22Rv1 (cell line): ENCODE measurements at regions not wholly inside any gene's neighbourhood (a gene's known extent, or its start where the extent isn't known, plus 50 kb on each side); places are given as distances from the start of the nearest gene placed in this dataset.

ENCODE experiments used
- CTCF ChIP-seq: fragments of 450-650 bp; IDR thresholded peaks from 2 replicates; pipeline ENCODE4 v1.5.1; 2017; ENCODE audit warnings: mild to moderate bottlenecking
- ZFX ChIP-seq: fragments of 450-650 bp; IDR thresholded peaks from 2 replicates; pipeline ENCODE4 v1.6.1; 2017; ENCODE audit warnings: antibody characterized with exemption, borderline replicate concordance

GRCh38 chr18:66160007-66160406 lies 409.2 kb downstream of the CDH7 start:
- TF ChIP-seq CTCF: no peak
- no peak for TF ChIP-seq ZFX
